KMS-11 (cell line): ENCODE measurements at regions not wholly inside any gene's neighbourhood (a gene's known extent, or its start where the extent isn't known, plus 50 kb on each side); places are given as distances from the start of the nearest gene placed in this dataset.

ENCODE experiments used
- H2AFZ ChIP-seq: fragments of 200-600 bp; sonication (generic); 2 replicates; pipeline ENCODE4 v1.6.1; 2016; ENCODE audit warnings: antibody characterized with exemption, mixed run types, low read depth
- H3K27ac ChIP-seq: fragments of 200-600 bp; sonication (generic); 2 replicates; pipeline ENCODE4 v1.6.1; 2016; ENCODE audit warnings: mild to moderate bottlenecking, mixed run types
- H3K27me3 ChIP-seq: fragments of 200-600 bp; sonication (generic); 2 replicates; pipeline ENCODE4 v1.6.1; 2017; ENCODE audit warnings: mild to moderate bottlenecking, low read depth, mixed run types, moderate library complexity; ENCODE audit not compliant: insufficient read depth
- H3K36me3 ChIP-seq: fragments of 200-600 bp; sonication (generic); 2 replicates; pipeline ENCODE4 v1.6.1; 2017; ENCODE audit warnings: mild to moderate bottlenecking, mixed run types; ENCODE audit not compliant: insufficient read depth
- H3K4me1 ChIP-seq: fragments of 200-600 bp; sonication (generic); 2 replicates; pipeline ENCODE4 v1.6.1; 2016; ENCODE audit warnings: mild to moderate bottlenecking, low read depth, mixed run types; ENCODE audit not compliant: poor library complexity, severe bottlenecking
- H3K4me2 ChIP-seq: fragments of 200-600 bp; sonication (generic); 2 replicates; pipeline ENCODE4 v1.7.0; 2016; ENCODE audit warnings: mild to moderate bottlenecking, mixed run types
- H3K4me3 ChIP-seq: fragments of 200-600 bp; sonication (generic); IDR thresholded peaks from 2 replicates; pipeline ENCODE4 v1.6.1; 2017; ENCODE audit warnings: low read depth, low read length, mixed read lengths; ENCODE audit not compliant: insufficient read depth
- H3K79me2 ChIP-seq: fragments of 200-600 bp; sonication (generic); 2 replicates; pipeline ENCODE4 v1.6.1; 2016; ENCODE audit warnings: low read depth, mixed run types; ENCODE audit not compliant: insufficient read depth
- H3K9ac ChIP-seq: fragments of 200-600 bp; sonication (generic); 2 replicates; pipeline ENCODE4 v1.6.1; 2016; ENCODE audit warnings: mild to moderate bottlenecking, mixed run types
- H4K20me1 ChIP-seq: fragments of 200-600 bp; sonication (generic); 2 replicates; pipeline ENCODE4 v1.6.1; 2016; ENCODE audit warnings: mild to moderate bottlenecking, mixed run types; ENCODE audit not compliant: insufficient read depth
- CTCF ChIP-seq: fragments of 200-600 bp; sonication (generic); conservative IDR thresholded peaks from 2 replicates; pipeline ENCODE4 v1.6.1; 2017; ENCODE audit warnings: low read depth, mild to moderate bottlenecking, antibody characterized with exemption, low read length, moderate library complexity, mixed read lengths

DNA sequence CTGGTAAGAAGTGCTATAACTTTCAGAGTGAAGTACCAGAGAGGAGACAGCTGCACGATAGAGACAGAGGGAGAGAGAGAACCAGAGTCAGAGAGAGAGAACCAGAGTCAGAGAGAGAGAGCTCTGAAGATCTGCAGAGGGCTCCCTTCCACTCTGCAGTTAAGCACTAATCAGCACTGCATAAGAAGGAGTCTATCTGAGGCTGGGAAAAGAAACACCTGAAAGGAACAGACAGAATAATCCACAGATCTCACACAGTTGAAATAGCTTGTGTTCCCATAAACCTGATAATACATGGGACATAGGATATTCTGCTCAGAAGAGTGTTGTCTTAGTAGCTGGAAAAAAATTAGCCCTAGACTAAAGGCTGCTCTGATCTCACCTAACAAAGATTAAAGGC lies 87.6 kb downstream of the CFAP44 start:
- H3K36me3 ChIP-seq = no peaks in the 10 kb centered on the region
- no peak overlapping the region for H3K4me3 ChIP-seq
- H3K4me1 ChIP-seq = no peaks in the 10 kb centered on the region
- H3K79me2 ChIP-seq = no peaks in the 10 kb centered on the region
- no peaks in the 10 kb centered on the region for H3K27me3 ChIP-seq
- no peak overlapping the region for H3K9ac ChIP-seq
- H3K4me2 ChIP-seq = no peak overlapping the region
- no peak for TF ChIP-seq CTCF
- H2AFZ ChIP-seq = no peak overlapping the region
- H3K27ac ChIP-seq = no peak overlapping the region
- no peaks in the 10 kb centered on the region for H4K20me1 ChIP-seq

DNA sequence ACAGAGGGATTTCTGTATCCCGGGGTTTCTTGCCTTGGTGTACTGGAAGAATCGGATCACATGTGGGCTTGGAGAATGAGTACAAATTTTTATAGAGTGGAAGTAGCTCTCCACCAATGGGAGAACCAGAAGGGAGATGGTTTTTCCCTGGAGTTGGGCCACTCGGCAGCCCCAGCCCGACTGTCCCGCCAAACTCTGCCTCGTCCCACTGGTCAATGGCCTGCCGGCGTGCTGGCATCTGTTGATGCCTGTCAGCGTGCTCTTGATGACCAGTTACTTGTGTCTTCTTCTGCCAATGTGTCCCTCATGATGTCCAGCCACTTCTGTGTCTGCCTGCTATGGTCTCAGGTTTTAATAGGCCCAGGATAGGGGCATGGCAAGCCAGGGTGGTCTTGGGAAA lies 100.5 kb downstream of the CFAP44 start:
- H3K9ac ChIP-seq = no peak overlapping the region
- H3K36me3 ChIP-seq = no peaks in the 10 kb centered on the region
- H2AFZ ChIP-seq = no peak overlapping the region
- no peaks in the 10 kb centered on the region for H3K79me2 ChIP-seq
- H3K27ac ChIP-seq = no peak overlapping the region
- peaks cover 19% of the 10 kb centered on the region for H3K4me1 ChIP-seq
- H4K20me1 ChIP-seq = no peaks in the 10 kb centered on the region
- H3K4me2 ChIP-seq = no peak overlapping the region
- TF ChIP-seq CTCF = no peak
- H3K4me3 ChIP-seq = no peak overlapping the region
- H3K27me3 ChIP-seq = no peaks in the 10 kb centered on the region

- Histone ChIP-seq H2AFZ (no peak overlapping the region), H3K79me2 (no peaks in the 10 kb centered on the region), H3K36me3 (no peaks in the 10 kb centered on the region), H3K4me2 (no peak overlapping the region), H3K4me3 (no peak overlapping the region), H3K4me1 (peaks cover 15% of the 10 kb centered on the region), H3K27ac (no peak overlapping the region), H3K9ac (no peak overlapping the region), H3K27me3 (no peaks in the 10 kb centered on the region), H4K20me1 (no peaks in the 10 kb centered on the region)
- 0 out of 2 replicates have a peak, but pooled peaks have one; percentile 19 for TF ChIP-seq CTCF
These were observed 101.6 kb downstream of the CFAP44 start for GRCh38 chr3:113339616-113340244.
